ENCODE measurements at regions not wholly inside any gene's neighbourhood (a gene's known extent, or its start where the extent isn't known, plus 50 kb on each side); places are given as distances from the start of the nearest gene placed in this dataset.

GRCh38 chr6:115839583-115840181 is 221.0 kb downstream of the FRK start:
- ChIA-PET RAD21 (ENCODE audit: low non-redundant PET in 1 of 2, low total read pairs in 2 of 2, uncharacterized antibody in 2 of 2, unreplicated experiment in 2 of 2) (no interaction called here), CTCF (interaction anchor here (0.6 kb wide), 1 partner anchor 244 kb away, joined by 3 read pairs; no protein-coding TSS in a partner anchor), POLR2A (no interaction called here)
- H3K27me3 ChIP-seq (ENCODE audit: insufficient read depth, low read length): 0 out of 2 replicates have a peak, but pooled peaks cover 4% of the 10 kb centered on the region
- DNase-seq (ENCODE audit: low read depth, low spot score) (no peak), ATAC-seq (no peak)
- TF ChIP-seq YY1 (IDR thresholded peaks at IDR 0.05; ENCODE audit: extremely low read depth, insufficient replicate concordance, low read depth, low read length) (no peak), MAX (IDR thresholded peaks at IDR 0.05) (no peak), EZH2 (IDR thresholded peaks at IDR 0.05) (no peak), POLR2AphosphoS5 (IDR thresholded peaks at IDR 0.05; ENCODE audit: low read depth, low read length) (no peak), EGR1 (IDR thresholded peaks at IDR 0.05; ENCODE audit: low read depth) (no peak), SIN3A (IDR thresholded peaks at IDR 0.05; ENCODE audit: low read depth) (no peak), POLR2A (IDR thresholded peaks at IDR 0.05; ENCODE audit: borderline replicate concordance, extremely low read depth, insufficient read depth, insufficient read length) (no peak), FOSL1 (IDR thresholded peaks at IDR 0.05; ENCODE audit: low read depth) (no peak), RAD21 (IDR thresholded peaks at IDR 0.05; ENCODE audit: low read depth) (no peak), TCF7L2 (IDR thresholded peaks at IDR 0.05; ENCODE audit: borderline replicate concordance, extremely low read depth, insufficient read depth, insufficient read length) (no peak), JUND (IDR thresholded peaks at IDR 0.05) (no peak), ZNF274 (IDR thresholded peaks at IDR 0.05; ENCODE audit: low read depth, low read length) (no peak), ATF3 (IDR thresholded peaks at IDR 0.05) (no peak), ZBTB33 (IDR thresholded peaks at IDR 0.05; ENCODE audit: extremely low read depth, insufficient replicate concordance, low read length) (no peak), SP1 (IDR thresholded peaks at IDR 0.05; ENCODE audit: low read depth) (no peak)
- no peaks in the 10 kb centered on the region for H3K36me3 ChIP-seq (ENCODE audit: control insufficient read depth in 1 of 2, insufficient read depth in 2 of 2, low read length in 2 of 2)
- intact Hi-C loops (cut with micrococcal nuclease): no loop called here
- H3K4me3 ChIP-seq (replicated peaks in 1 of 2; ENCODE audit: low read depth in 1 of 2, low read length in 2 of 2): no peak overlapping the region
- H3K9me2 ChIP-seq (ENCODE audit: insufficient read depth): no peaks in the 10 kb centered on the region
- H4K20me1 ChIP-seq (ENCODE audit: insufficient read depth): no peaks in the 10 kb centered on the region
- H3K79me2 ChIP-seq (ENCODE audit: insufficient read depth, low read length): no peaks in the 10 kb centered on the region
- no peaks in the 10 kb centered on the region; a peak in 1 of 4 replicates for H3K9me3 ChIP-seq (ENCODE audit: control insufficient read depth in 1 of 2, insufficient read depth in 1 of 2, low read depth in 1 of 2, low read length in 2 of 2)
- no peaks in the 10 kb centered on the region for H3K4me1 ChIP-seq (ENCODE audit: control insufficient read depth in 1 of 2, insufficient read depth in 2 of 2, low read length in 2 of 2)
- no peak overlapping the region for H3K27ac ChIP-seq (ENCODE audit: low read depth, low read length)
- BruUV-seq (replicated peaks): no TSS peak
- no peak overlapping the region for H2AFZ ChIP-seq (ENCODE audit: low read depth, low read length, poor library complexity, severe bottlenecking)
- no peak overlapping the region for H3K4me2 ChIP-seq (ENCODE audit: low read length)
- H3K9ac ChIP-seq (ENCODE audit: low read length): no peak overlapping the region
